ENCODE measurements at regions not wholly inside any gene's neighbourhood (a gene's known extent, or its start where the extent isn't known, plus 50 kb on each side); places are given as distances from the start of the nearest gene placed in this dataset.
A peak's percentile ranks its signal among the peaks of the same experiment; 100 is the strongest.

- TF ChIP-seq CTCF (IDR thresholded peaks at IDR 0.05; ENCODE audit: low read depth, low read length, missing control alignments), result no peak
Measured at GRCh38 chr11:43574411-43574810, 106.1 kb upstream of the HSD17B12 start.

GRCh38 chr11:43574949-43575912 lies 105.3 kb upstream of the HSD17B12 start:
- in situ Hi-C loops (cut with HindIII; ENCODE audit: low sequenced_read_pairs), result loop anchor here (5.0 kb wide), 1 partner anchor 47 kb away; no protein-coding TSS in a partner anchor
- no peak for DNase-seq (ENCODE audit: low read depth)
- peak overlapping the region; percentile 19 for H3K4me3 ChIP-seq (ENCODE audit: low read depth, low read length)
- TF ChIP-seq CTCF (IDR thresholded peaks at IDR 0.05; ENCODE audit: low read depth, low read length, missing control alignments), result no peak

More at GRCh38 chr11:43574411-43574810, 106.1 kb upstream of the HSD17B12 start:
- in situ Hi-C loops (cut with HindIII; ENCODE audit: low sequenced_read_pairs), result loop anchor here (5.0 kb wide), 1 partner anchor 48 kb away; no protein-coding TSS in a partner anchor
- no peak overlapping the region for H3K4me3 ChIP-seq (ENCODE audit: low read depth, low read length)
- no peak for DNase-seq (ENCODE audit: low read depth)

- no peak for TF ChIP-seq CTCF (IDR thresholded peaks at IDR 0.05; ENCODE audit: low read depth, low read length, missing control alignments)
- no peak for DNase-seq (ENCODE audit: low read depth)
- in situ Hi-C loops (cut with HindIII; ENCODE audit: low sequenced_read_pairs), result no loop called here
- H3K4me3 ChIP-seq (ENCODE audit: low read depth, low read length), result peak overlapping the region; percentile 4
Measured at GRCh38 chr11:43575913-43576310, 104.6 kb upstream of the HSD17B12 start.

GRCh38 chr11:43576320-43576802 lies 104.2 kb upstream of the HSD17B12 start:
- no peak for DNase-seq (ENCODE audit: low read depth)
- no peak for TF ChIP-seq CTCF (IDR thresholded peaks at IDR 0.05; ENCODE audit: low read depth, low read length, missing control alignments)
- H3K4me3 ChIP-seq (ENCODE audit: low read depth, low read length), result no peak overlapping the region
- in situ Hi-C loops (cut with HindIII; ENCODE audit: low sequenced_read_pairs), result no loop called here

GRCh38 chr11:43576803-43577521 lies 103.6 kb upstream of the HSD17B12 start:
- in situ Hi-C loops (cut with HindIII; ENCODE audit: low sequenced_read_pairs), result no loop called here
- peak; percentile 15 for DNase-seq (ENCODE audit: low read depth)
- no peak overlapping the region for H3K4me3 ChIP-seq (ENCODE audit: low read depth, low read length)
- TF ChIP-seq CTCF (IDR thresholded peaks at IDR 0.05; ENCODE audit: low read depth, low read length, missing control alignments), result peak; percentile 37

- no peak overlapping the region for H3K4me3 ChIP-seq (ENCODE audit: low read depth, low read length)
- DNase-seq (ENCODE audit: low read depth), result no peak
- in situ Hi-C loops (cut with HindIII; ENCODE audit: low sequenced_read_pairs), result no loop called here
- no peak for TF ChIP-seq CTCF (IDR thresholded peaks at IDR 0.05; ENCODE audit: low read depth, low read length, missing control alignments)
Measured at GRCh38 chr11:43577566-43578264, 102.8 kb upstream of the HSD17B12 start.
